PC-3 (cell line): ENCODE measurements at regions not wholly inside any gene's neighbourhood (a gene's known extent, or its start where the extent isn't known, plus 50 kb on each side); places are given as distances from the start of the nearest gene placed in this dataset.

Experiments used
- ATAC-seq: fragments of 200-7000 bp; cut with Tn5 transposase; 2 replicates; pipeline ENCODE4 v1.9.1; 2020; ENCODE audit warnings: mild to moderate bottlenecking, moderate library complexity
- BruUV-seq: library from RNA; stranded (reverse); fragments of 400-500 nt; replicated peaks from 2 replicates; lab custom pipeline; 2021; lab: Mats Ljungman, UMichigan
- CTCF ChIA-PET: fragments of 300-600 bp; sonication (Branson Sonifier 250); formaldehyde crosslinking; loops from one replicate; lab custom pipeline; 2022; ENCODE audit warnings: antibody characterized with exemption; lab: Charles Lee
- POLR2A ChIA-PET: fragments of 300-600 bp; sonication (Branson Sonifier 250); formaldehyde crosslinking; loops from one replicate; lab custom pipeline; 2022; ENCODE audit warnings: antibody characterized with exemption; ENCODE audit not compliant: unreplicated experiment; lab: Charles Lee
- DNase-seq: peaks from one replicate; pipeline ENCODE4 v3.0.0-alpha.2; 2015
- H2AFZ ChIP-seq: fragments of 300-600 bp; sonication (generic); 2 replicates; pipeline ENCODE4 v1.6.0; 2016; ENCODE audit warnings: antibody characterized with exemption, low read length
- H3F3A ChIP-seq: fragments of 300-600 bp; sonication (generic); one replicate; pipeline ENCODE4 v1.6.0; 2017; ENCODE audit warnings: antibody characterized with exemption, low read length, control low read depth, mild to moderate bottlenecking; ENCODE audit not compliant: unreplicated experiment
- H3K27ac ChIP-seq: fragments of 300-600 bp; sonication (generic); 2 replicates; pipeline ENCODE4 v1.5.1; 2016; ENCODE audit warnings: mild to moderate bottlenecking, low read length
- H3K27me3 ChIP-seq: fragments of 300-600 bp; sonication (generic); 2 replicates; pipeline ENCODE4 v1.6.1; 2016; ENCODE audit warnings: low read length, mixed read lengths
- H3K36me3 ChIP-seq: fragments of 300-600 bp; sonication (generic); 2 replicates; pipeline ENCODE4 v1.6.1; 2016; ENCODE audit warnings: low read depth, mixed run types, low read length, mixed read lengths
- H3K4me1 ChIP-seq: fragments of 300-600 bp; sonication (generic); 2 replicates; pipeline ENCODE4 v1.5.1; 2016; ENCODE audit warnings: low read length; ENCODE audit not compliant: insufficient read depth
- H3K4me2 ChIP-seq: fragments of 300-600 bp; sonication (generic); 2 replicates; pipeline ENCODE4 v1.6.0; 2016; ENCODE audit warnings: low read length
- H3K4me3 ChIP-seq: fragments of 300-600 bp; sonication (generic); 2 replicates; pipeline ENCODE4 v1.5.1; 2016; ENCODE audit warnings: mild to moderate bottlenecking, low read length, mixed read lengths
- H3K79me2 ChIP-seq: fragments of 300-600 bp; sonication (generic); 2 replicates; pipeline ENCODE4 v1.6.1; 2017; ENCODE audit warnings: low read length, mixed read lengths
- H3K9ac ChIP-seq: fragments of 300-600 bp; sonication (generic); 2 replicates; pipeline ENCODE4 v1.6.0; 2016; ENCODE audit warnings: mild to moderate bottlenecking, low read length
- H3K9me2 ChIP-seq: fragments of 300-600 bp; sonication (generic); replicated peaks from 2 replicates; pipeline ENCODE4 v1.6.1; 2016; ENCODE audit warnings: mixed run types, low read length, mixed read lengths
- H3K9me3 ChIP-seq: fragments of 300-600 bp; sonication (generic); 2 replicates; pipeline ENCODE4 v1.6.1; 2016; ENCODE audit warnings: low read length, mixed read lengths
- H4K20me1 ChIP-seq: fragments of 300-600 bp; sonication (generic); 2 replicates; pipeline ENCODE4 v1.6.1; 2016; ENCODE audit warnings: low read length, mixed read lengths
- CTCF ChIP-seq: fragments of 300-600 bp; sonication (generic); conservative IDR thresholded peaks from 2 replicates; pipeline ENCODE4 v1.5.1; 2017; ENCODE audit warnings: antibody characterized with exemption, low read depth, mild to moderate bottlenecking, low read length
- EZH2 ChIP-seq: fragments of 300-600 bp; sonication (generic); IDR thresholded peaks from one replicate; pipeline ENCODE4 v1.6.1; 2017; ENCODE audit warnings: antibody characterized with exemption, mild to moderate bottlenecking, low read length; ENCODE audit not compliant: unreplicated experiment
- EZH2phosphoT487 ChIP-seq: fragments of 300-600 bp; sonication (generic); IDR thresholded peaks from 2 replicates; pipeline ENCODE4 v1.6.1; 2018; ENCODE audit warnings: mild to moderate bottlenecking, antibody characterized with exemption, low read length, borderline replicate concordance
- intact Hi-C: fragments of 100-400 bp; cut with micrococcal nuclease; formaldehyde crosslinking; loops from 2 replicates; pipeline ENCODE4 v1.9.0; 2023

- BruUV-seq: no TSS peak
- Histone ChIP-seq H3K27me3 (no peaks in the 10 kb centered on the region), H3K9me3 (no peaks in the 10 kb centered on the region), H3K79me2 (no peaks in the 10 kb centered on the region), H3K4me3 (no peak overlapping the region), H4K20me1 (no peaks in the 10 kb centered on the region), H3K4me1 (no peaks in the 10 kb centered on the region), H3K36me3 (no peaks in the 10 kb centered on the region), H3K9ac (no peak overlapping the region), H3K4me2 (no peak overlapping the region), H3K27ac (no peak overlapping the region), H3K9me2 (no peaks in the 10 kb centered on the region), H3F3A (no peaks in the 10 kb centered on the region), H2AFZ (no peak overlapping the region)
- ATAC-seq: no peak
- ChIA-PET POLR2A (interaction anchor here (0.6 kb wide), 2 partner anchors 193 to 1217 kb away, joined by 3 read pairs; no protein-coding TSS in a partner anchor), CTCF (no interaction called here)
- DNase-seq: no peak
- TF ChIP-seq CTCF (no peak), EZH2phosphoT487 (no peak), EZH2 (no peak)
- intact Hi-C loops: no loop called here
Observed at GRCh38 chr4:127120441-127121090, 512.2 kb upstream of the INTU start.

GRCh38 chr4:127124919-127125318 is 507.8 kb upstream of the INTU start:
- Histone ChIP-seq H4K20me1 (no peaks in the 10 kb centered on the region), H3K9ac (no peak overlapping the region), H3F3A (no peaks in the 10 kb centered on the region), H3K27ac (no peak overlapping the region), H3K9me3 (no peaks in the 10 kb centered on the region), H2AFZ (no peak overlapping the region), H3K79me2 (no peaks in the 10 kb centered on the region), H3K27me3 (no peaks in the 10 kb centered on the region), H3K4me2 (no peak overlapping the region), H3K4me3 (no peak overlapping the region), H3K4me1 (no peaks in the 10 kb centered on the region), H3K36me3 (no peaks in the 10 kb centered on the region), H3K9me2 (no peaks in the 10 kb centered on the region)
- ChIA-PET CTCF (interaction anchor here (0.6 kb wide), 1 partner anchor 21 kb away, joined by 3 read pairs; no protein-coding TSS in a partner anchor), POLR2A (no interaction called here)
- 0 out of 2 replicates have a peak, but pooled peaks have one; percentile 22 for ATAC-seq
- DNase-seq: peak; percentile 6
- no TSS peak for BruUV-seq
- TF ChIP-seq EZH2phosphoT487 (no peak), CTCF (no peak; the same call in 1 of the 2 replicates), EZH2 (no peak)
- intact Hi-C loops: loop anchor here (2.0 kb wide), 2 partner anchors 498 to 508 kb away; no protein-coding TSS in a partner anchor

DNA sequence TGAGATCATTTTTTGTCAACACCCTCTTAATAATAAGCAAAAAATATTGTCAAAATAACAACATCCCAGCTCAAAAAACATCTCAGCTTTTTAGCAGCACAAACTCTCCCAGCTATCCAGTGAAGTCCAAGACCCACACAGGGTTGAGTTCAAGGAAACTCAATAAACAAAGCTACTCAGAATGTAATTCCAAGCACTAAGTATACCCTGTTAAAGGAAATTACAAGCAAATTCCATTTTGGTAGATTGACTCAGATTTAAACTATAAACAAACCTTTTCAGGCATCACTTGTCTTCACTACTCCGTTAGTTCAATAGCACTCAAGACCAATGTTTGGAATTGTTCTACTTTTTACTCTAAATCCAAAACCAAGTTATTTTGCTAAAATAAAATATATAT is 506.0 kb upstream of the INTU start:
- DNase-seq (no peak), ATAC-seq (no peak)
- intact Hi-C loops: no loop called here
- Histone ChIP-seq H2AFZ (no peak overlapping the region), H3K27ac (no peak overlapping the region), H3K36me3 (no peaks in the 10 kb centered on the region), H3K4me3 (no peak overlapping the region), H3K27me3 (no peaks in the 10 kb centered on the region), H3K9me3 (no peaks in the 10 kb centered on the region), H3K9me2 (no peaks in the 10 kb centered on the region), H3K4me2 (no peak overlapping the region), H3K79me2 (no peaks in the 10 kb centered on the region), H4K20me1 (no peaks in the 10 kb centered on the region), H3K4me1 (no peaks in the 10 kb centered on the region), H3F3A (no peaks in the 10 kb centered on the region), H3K9ac (no peak overlapping the region)
- ChIA-PET POLR2A (no interaction called here), CTCF (no interaction called here)
- no TSS peak for BruUV-seq
- TF ChIP-seq EZH2 (no peak), EZH2phosphoT487 (no peak), CTCF (no peak)
